SW480 (cell line): ENCODE measurements at regions not wholly inside any gene's neighbourhood (a gene's known extent, or its start where the extent isn't known, plus 50 kb on each side); places are given as distances from the start of the nearest gene placed in this dataset.

ENCODE experiments used
- DNase-seq: peaks from one replicate; pipeline ENCODE4 v3.0.0-alpha.2; 2016; ENCODE audit warnings: low spot score

DNA sequence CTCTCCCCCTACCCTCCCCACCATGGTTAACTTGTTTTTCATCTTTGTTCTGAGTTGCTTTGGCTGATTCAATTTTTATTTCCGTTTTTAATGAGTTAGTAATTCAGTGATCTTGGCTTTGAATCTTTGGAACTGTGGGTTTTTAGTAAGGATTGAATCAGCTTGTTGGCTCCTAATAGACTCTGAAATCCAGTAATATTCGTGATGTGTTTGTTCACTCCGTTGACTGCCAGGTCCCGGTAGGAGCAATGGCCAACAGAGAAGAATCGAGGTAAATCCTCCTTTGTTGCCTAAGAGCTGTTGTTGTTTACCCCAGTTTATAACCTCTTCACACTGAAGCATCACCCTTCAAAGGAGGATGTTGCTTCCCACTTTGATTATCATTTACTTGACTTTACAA is 92.7 kb downstream of the PCSK1 start:
- no peak for DNase-seq

- DNase-seq = no peak
Observed at GRCh38 chr5:96339862-96340261, 93.2 kb downstream of the PCSK1 start.

DNA sequence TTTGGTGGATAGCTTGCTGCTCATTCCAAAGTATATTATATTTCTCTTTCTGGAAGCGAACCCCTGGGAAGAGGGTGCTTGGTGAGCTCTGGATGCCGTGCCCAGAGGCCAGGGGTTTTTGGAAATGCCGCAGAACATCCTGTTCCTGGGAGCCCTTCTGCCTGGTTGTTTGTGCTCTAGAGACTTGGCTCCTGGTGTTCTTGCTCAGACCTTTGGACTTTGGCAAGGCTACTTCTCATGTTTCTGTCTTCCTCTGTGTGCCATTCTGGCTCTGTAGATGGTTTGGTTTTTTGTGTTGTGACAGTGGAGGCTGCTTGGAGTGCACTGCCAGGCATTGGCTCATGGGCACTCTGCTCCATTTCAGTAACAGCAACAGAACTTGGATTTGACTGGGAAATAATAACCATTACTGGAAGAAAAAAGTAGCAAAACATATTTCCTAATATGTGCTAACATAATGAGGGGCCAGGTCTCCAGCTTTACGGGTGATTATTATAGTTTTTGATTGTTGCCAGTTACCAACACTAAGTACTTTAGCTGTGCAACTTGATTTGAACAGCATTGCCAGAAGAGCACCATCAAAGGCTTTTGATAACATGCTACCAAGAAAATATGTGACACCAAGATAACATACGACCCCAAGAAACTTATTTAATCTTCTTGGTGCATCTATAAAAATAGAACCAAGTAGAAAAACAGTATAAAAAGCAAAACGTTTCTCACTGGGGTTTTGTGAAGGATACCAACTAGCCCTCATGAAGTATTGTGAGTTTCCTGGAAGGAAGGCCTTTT is 94.2 kb downstream of the PCSK1 start:
- no peak for DNase-seq

GRCh38 chr5:96338091-96338490 is 95.0 kb downstream of the PCSK1 start:
- no peak for DNase-seq

DNA sequence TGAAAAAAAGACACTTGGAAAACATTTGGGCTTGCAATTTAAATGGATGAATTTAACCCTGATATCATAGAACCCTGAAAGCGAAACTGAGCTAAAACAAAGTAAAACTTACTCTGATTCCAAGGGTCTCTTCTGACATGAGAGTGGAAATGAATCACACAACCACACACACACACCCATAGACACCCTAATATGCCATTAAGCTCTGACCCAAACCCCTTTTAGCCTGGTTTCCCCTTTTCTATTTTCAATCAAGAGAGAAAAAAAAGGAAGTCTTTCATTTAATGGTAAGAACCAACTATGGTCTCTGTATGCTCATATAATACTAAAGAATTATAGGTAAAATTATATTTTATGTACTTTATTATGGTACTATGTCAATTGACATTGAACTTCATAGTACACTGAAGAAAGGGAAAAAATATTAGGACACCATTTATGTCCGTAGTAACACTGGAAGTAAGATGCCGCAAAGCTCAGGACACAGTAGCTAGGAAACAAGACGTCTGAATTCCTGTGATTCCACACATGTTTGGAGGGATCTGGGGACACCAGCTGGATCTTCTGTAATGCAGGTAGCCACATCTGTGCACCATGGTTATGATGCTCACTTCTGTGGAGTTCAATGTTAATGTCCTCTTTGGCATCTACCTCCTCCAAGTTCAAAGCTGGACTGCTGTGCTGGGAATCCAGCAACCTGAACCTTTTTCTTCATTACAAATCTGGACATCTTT is 95.8 kb downstream of the PCSK1 start:
- DNase-seq = no peak

DNA sequence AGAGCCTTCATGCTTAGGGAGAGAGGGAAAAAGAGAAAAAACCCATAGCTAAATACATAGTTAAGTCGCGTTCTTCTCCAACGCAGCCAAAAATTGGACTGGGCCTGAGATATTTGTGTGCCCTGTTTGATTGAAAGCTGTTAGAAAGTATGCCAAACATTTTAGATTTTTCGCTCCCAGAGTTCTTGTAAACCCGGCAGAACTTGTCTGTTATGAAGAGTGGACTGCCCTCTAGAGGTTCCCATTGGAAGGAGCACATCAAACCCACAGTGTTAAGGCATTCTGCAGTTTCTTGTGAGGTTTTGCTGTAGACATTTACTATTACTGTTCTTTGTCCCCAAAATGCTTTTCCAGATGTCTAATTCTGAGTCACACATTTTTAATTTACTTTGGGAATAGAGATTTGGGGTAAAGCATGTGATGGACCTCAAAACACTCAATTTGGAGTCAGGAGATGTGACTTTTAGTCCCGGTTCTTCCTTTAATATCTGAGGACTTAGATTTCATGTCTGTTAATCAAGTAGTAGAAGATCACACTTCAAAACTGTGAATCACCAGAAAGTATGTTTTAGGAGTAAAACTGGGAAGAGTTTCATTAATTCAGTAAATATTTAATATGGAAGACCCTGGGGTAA is 96.6 kb downstream of the PCSK1 start:
- DNase-seq = peak; percentile 83

DNA sequence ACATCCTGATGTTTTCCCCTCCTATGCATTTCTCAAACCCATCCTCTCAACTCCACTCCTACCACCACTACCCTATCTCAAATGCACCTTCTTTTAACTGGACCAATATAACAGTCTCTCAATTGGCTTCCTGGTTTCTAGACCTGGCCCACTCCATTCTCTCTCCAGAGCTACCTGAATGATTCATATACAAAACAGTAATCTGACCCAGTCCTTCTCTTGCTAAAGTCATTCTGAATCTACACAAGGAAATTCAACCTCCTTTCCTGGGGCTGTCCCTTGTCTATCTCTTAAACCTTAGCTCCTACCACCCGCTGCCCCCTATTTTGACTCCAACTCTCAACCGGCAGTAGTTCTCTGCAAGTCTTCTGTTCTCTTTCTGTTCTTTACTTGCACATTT is 97.2 kb downstream of the PCSK1 start:
- DNase-seq = peak; percentile 5

- no peak for DNase-seq
Observed at GRCh38 chr5:96333391-96333790, 99.7 kb downstream of the PCSK1 start.

DNA sequence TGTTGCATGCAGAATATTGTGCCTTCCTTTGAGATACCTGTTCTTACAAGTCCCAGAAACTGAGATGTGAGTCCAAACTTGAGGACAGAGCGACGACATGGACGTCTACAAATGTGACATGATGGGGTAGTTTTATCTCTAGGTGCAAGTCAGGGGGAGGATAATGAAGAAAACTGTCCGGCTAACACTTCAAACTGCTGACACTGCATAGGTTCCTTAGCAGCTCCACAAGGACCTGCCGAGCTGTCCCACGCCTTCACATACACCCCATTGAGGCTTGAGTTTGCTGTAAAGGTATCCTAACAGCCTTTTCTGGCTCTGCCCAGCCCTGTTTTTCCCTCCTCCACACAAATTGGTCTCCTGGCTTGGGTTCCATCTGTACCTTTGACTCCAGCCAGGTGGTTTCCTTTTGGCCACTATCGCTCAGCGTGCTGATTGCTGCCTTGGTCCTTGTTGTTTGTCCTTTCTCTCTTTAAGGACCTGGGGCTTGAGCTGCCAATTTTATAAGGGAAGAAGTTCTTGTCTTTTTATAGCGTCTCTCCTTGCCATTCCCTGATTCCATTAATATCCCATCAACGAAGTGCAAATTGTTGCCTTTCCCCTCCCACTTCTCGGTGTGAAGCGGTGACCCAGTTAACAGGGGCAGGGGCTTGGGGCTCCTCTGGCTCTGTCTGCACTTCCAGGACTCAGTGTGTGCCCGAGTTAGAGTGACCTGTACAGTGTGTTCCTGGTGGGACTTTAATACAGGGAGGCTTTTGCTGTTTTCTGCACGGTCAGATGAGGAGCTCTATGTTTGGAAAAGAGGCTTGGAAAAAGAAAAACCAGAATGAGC is 100.3 kb downstream of the PCSK1 start:
- no peak for DNase-seq

DNA sequence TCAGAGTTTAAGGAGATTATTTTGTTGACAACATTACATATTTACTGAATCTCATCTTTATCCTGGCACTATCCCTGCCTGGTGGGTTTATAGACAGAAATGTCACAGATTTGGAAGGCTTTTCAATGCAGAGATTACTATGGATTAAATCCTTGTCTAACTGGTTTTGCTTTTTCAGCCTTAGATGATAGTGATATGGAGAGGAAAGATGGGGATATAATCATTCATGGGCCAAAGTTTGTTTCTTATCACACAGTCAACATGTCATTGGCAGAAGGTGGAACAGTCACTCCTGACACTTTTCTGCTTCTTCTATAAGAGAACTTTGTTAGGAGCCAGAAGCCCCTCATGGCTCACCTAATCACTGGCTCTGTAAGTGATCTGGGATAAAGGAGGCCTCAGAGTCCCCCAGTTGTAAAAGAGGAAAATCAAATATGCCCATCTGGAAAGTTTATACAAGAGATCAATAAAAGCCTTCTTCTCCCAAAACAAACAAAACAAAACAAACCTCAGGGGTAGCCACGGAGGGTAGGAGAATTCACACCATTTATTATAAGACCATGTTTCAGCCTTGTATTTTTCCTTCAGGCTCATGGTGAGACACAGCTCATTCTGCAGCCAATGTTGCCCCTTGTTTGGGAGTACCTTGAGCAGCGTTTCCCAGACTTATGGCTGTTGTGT is 101.2 kb downstream of the PCSK1 start:
- no peak for DNase-seq

GRCh38 chr5:96331210-96331609 is 101.8 kb downstream of the PCSK1 start:
- DNase-seq = no peak

- no peak for DNase-seq
Observed at GRCh38 chr5:96330530-96331140, 102.4 kb downstream of the PCSK1 start.

DNA sequence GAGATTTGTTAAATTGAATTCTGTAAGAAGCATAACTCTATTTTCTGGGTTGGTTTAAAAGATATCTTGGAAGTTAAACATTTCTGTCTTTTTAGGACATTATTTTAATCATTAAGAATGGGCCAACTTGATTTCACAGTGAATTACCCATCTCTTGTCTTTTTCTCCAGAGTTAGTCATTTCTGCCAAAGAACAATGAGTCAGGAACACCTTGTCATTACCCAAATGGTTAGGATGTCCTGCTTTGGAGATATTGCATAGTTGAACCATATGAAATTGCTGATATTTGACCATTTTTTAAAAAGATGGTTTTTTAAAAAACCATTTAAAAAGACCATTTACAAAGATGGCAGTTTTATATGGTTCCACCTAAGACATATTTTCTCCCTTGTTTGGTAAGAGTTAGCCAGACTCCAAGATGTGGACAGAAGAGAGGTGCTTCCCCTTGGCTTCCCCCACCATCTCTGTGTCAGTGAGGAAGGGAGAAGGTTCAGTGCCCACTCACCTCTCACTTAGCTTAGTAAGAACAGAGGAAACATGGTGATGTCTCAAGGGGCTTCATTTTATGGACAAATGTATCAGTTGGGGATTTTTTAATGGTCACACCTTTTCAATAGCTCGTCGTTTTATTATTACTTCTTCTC is 103.0 kb downstream of the PCSK1 start:
- no peak for DNase-seq

- DNase-seq = no peak
Observed at GRCh38 chr5:96329289-96329688, 103.8 kb downstream of the PCSK1 start.

DNA sequence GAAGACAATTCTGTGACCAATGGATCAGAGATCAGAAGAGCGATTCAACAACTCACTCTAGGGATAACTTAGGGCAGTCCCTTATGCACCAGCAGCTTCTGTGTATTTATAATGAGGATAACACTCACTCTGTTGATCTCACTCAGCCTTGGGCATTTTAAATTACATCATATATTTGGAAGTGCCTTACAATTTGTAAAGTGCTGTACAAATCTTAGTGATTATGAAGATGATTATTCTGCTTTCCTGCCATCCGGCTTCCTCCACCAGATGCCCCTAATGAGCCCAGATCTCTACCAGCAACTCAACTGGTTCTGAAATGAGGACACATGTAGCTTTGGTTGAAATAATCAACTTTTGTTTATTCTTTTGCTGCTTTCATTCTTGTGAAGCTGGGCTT is 105.3 kb downstream of the PCSK1 start:
- DNase-seq = no peak

- no peak for DNase-seq
Observed at GRCh38 chr5:96326902-96327301, 106.1 kb downstream of the PCSK1 start.

- DNase-seq = peak; percentile 10
Observed at GRCh38 chr5:96324708-96325107, 108.3 kb downstream of the PCSK1 start.

DNA sequence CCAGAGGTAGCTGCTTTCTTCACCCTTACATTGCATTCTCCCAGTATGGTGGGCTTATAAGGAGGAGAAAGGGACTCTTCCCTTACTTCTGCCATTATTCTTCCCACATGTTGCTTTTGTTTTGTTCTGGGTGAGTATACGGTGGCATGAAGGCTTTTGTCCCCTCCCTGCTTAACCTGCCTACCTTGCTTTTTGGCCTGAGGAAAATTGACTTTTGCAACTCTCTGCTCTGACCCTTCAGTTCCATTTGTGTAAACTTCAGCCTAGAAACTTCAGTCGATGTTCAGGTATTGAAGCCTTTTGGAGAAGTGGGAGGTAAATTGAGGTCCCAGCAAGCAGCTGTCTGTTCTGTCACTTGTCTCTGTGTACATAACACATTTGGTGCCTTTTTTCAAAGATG is 110.2 kb downstream of the PCSK1 start:
- DNase-seq = no peak

DNA sequence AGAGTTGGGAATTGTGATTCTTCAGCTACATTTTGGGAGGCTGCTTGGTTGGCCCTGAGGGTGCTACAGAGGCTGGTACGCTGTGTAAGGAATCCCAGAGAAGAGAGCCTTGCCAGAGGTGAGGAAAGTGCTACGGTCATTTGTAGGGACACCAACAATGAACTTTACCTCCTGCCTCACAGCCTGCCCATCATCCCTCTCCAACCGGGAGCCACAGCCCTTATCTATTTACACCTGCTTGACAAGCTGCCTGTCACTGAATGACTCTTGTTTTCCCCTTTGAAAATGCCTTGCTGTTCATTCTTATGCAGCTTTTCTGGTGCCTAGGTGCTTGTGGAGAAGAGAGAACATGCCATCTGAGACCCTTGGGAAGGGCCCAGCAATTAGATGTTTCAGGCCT is 110.8 kb downstream of the PCSK1 start:
- no peak for DNase-seq

DNA sequence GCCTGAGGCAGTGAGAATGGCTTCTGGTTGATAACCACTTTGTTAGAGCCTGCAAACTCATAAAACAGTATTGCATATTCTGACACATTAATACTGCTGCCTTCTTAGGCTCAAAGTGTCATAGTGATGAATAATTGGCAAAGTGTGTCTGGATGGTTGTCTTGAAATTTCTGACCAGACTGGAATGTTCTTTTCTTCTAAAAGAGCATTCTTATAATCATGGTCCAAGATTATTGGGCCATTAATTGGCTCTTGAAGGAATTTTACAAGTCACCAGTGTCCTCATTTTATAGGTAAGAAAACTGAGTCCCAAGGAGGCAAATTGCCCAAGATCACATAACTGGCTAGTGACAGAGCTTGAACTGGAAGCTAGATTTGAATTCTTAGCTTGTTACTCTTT is 111.7 kb downstream of the PCSK1 start:
- no peak for DNase-seq

DNA sequence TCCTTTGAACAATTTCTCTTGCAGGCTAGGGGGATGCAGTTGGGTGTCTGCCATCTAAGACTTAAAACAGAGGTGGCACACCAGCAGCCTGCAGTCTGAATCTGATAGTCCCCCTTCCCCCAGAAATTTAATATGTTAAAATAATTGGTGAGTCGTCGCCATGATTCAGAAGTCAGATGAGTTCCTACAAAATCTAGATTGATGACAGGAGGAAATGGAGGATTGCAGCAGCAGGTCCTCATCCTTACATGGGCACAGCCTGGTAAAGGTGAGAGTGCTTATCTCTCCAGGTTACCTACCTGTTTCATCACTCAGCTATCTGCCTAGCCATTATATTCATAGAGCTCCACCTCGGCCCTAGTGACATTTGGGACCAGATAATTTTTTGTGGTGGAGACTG is 112.3 kb downstream of the PCSK1 start:
- DNase-seq = no peak
